ENCODE measurements at regions not wholly inside any gene's neighbourhood (a gene's known extent, or its start where the extent isn't known, plus 50 kb on each side); places are given as distances from the start of the nearest gene placed in this dataset.

- TF ChIP-seq USF2 (IDR thresholded peaks at IDR 0.05; ENCODE audit: low read length), result no peak
- TF ChIP-seq SP2 (IDR thresholded peaks at IDR 0.05; ENCODE audit: low read length), result no peak
- peak in 1 of 3 experiments; percentile 24; a peak in 1 of 4 replicates for TF ChIP-seq CTCF (IDR thresholded peaks at IDR 0.05; ENCODE audit: control extremely low read depth in 1 of 3, insufficient read depth in 1 of 3, low read depth in 1 of 3, low read length in 3 of 3)
- TF ChIP-seq TAF1 (IDR thresholded peaks at IDR 0.05; ENCODE audit: low read depth, low read length), result no peak
- TF ChIP-seq POLR2A (IDR thresholded peaks at IDR 0.05; ENCODE audit: control extremely low read depth in 1 of 2, low read depth in 2 of 2, low read length in 2 of 2), result no peak
- no peak for TF ChIP-seq POLR2AphosphoS5 (IDR thresholded peaks at IDR 0.05; ENCODE audit: low read depth, low read length)
- TF ChIP-seq CHD2 (IDR thresholded peaks at IDR 0.05; ENCODE audit: low read length), result no peak
- TF ChIP-seq RFX5 (IDR thresholded peaks at IDR 0.05; ENCODE audit: borderline replicate concordance, low read depth, low read length), result no peak
- TF ChIP-seq MAX (IDR thresholded peaks at IDR 0.05), result no peak
- TF ChIP-seq PHF8 (conservative IDR thresholded peaks at IDR 0.05; ENCODE audit: low read depth, low read length), result no peak
- peak; percentile 50 to 55 for TF ChIP-seq RAD21 (IDR thresholded peaks at IDR 0.05 in 1 of 2, conservative IDR thresholded peaks at IDR 0.05 in 1 of 2; ENCODE audit: low read depth in 2 of 2, low read length in 2 of 2)
These were observed 649.9 kb upstream of the FANCL start for GRCh38 chr2:58890865-58891525.
